ENCODE measurements at regions not wholly inside any gene's neighbourhood (a gene's known extent, or its start where the extent isn't known, plus 50 kb on each side); places are given as distances from the start of the nearest gene placed in this dataset.

DNA sequence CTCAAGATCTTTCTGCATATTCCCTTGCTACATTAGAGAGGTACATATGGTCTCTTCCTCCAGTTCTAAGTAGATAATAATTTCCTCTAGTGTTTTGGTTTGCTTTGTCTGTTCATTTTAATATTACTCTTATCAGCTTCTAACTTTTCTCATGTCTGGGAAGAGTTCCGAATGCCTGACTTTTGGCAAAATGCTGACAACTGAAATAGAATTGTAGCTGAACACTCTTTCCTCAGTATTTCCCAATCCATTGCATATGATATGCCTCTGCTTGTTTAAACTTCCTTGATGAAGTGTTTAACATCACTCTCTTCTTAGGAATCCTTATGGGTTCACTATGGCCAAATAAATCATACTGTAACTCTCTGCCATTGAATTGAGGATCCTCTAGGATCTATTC lies 1510.1 kb downstream of the MRPL39 start:
- DNase-seq (ENCODE audit: insufficient read length, low spot score) (no peak), FAIRE-seq (no peak)

DNA sequence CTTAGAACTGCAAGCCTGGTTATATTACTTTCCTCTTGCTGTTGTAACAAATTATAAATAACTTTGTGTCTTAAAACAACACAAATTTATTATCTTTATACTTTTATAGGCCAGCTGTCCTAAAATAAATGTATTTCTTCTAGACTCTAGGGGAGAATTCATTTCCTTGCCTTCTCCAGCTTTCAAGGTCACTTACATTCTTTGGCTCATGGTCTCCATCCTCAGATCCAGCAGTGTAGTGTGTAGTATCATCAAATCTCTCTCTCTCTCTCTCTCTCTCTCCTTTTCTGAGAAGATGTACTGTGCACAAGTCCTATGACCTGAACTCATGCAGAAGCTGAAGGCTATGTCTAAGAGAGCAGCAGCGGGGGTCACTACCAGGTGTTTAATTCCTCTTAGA lies 1510.6 kb downstream of the MRPL39 start:
- FAIRE-seq (no peak), DNase-seq (ENCODE audit: insufficient read length, low spot score) (no peak)

DNA sequence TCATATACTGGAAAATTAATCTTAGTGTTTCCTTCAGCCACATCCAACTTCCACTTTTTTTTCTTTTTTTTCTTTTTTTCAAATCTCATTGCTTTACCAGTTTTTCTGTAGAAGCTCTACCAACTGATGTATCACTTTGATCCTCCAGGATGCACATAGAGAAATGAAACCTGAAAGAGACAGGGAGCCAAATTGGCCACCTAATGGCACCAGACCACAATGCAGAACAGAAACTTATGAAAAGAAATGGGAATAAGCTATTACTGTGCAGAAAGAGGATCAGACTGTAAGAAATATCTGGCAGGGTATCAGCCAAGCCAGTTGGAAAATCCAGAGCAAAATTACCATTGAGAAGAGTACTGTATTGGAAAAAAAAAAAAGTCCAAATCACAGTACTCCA lies 1514.2 kb downstream of the MRPL39 start:
- DNase-seq (ENCODE audit: insufficient read length, low spot score) (no peak), FAIRE-seq (no peak)

DNA sequence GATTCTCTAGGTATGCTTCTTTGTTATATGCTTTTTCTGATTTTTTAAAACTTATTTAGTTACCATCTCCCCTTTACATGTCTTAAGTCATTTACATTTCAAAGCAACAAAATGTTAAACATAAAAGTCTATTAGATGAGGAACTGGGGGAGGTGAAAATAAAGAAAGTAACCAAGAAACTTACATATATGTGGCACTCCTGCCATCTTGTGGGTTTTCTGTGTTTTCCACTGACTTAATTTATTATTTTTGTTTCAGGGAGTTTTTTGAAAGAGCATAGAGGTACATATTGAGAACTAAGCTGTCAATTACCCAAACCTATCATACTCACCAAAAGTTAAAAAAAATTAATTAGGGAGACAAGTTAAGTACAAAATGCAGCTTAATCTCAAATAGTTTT lies 1531.1 kb downstream of the MRPL39 start:
- DNase-seq (ENCODE audit: insufficient read length, low spot score) = no peak
- no peak for FAIRE-seq

DNA sequence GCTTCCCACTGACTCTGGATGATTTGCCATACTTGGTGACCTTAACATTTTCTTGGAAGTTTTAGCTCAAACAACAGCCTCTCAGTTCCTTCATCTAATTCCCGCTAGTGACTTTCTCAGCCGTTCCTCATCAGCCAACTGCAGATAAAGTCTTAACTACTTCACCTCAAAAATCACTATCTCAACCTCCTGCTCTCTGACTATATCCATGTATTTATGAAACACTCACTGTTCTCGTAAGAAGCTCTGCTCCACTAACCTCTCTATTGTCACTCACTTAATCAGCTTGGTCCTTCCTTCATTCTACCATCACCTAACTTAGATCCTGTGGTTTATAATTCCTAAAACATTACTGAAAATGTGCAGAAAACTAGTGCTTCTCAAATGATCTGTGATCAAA lies 1551.6 kb downstream of the MRPL39 start:
- no peak for FAIRE-seq

DNA sequence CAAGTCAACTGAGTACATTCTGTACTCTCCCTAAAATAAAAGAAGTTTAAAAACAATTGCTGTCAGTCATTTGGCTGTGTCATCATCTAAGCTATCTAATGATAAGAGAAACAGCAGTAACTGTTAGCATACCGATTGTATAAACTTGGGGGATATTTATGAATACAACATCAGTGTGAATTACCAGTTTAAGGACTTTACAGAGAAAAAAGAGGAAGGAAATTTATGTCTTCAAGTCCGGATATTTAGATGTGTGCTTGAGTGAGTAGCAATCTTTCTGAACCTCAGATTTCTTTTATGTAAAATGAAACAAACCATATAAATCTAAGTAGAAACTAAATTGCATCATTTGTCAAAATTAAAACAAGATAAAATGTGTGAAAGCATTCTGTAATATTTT lies 1557.0 kb downstream of the MRPL39 start:
- DNase-seq (ENCODE audit: insufficient read length, low spot score) (no peak), FAIRE-seq (no peak)

More for the DNA sequence above, 1551.6 kb downstream of the MRPL39 start:
- no peak for DNase-seq (ENCODE audit: insufficient read length, low spot score)

DNA sequence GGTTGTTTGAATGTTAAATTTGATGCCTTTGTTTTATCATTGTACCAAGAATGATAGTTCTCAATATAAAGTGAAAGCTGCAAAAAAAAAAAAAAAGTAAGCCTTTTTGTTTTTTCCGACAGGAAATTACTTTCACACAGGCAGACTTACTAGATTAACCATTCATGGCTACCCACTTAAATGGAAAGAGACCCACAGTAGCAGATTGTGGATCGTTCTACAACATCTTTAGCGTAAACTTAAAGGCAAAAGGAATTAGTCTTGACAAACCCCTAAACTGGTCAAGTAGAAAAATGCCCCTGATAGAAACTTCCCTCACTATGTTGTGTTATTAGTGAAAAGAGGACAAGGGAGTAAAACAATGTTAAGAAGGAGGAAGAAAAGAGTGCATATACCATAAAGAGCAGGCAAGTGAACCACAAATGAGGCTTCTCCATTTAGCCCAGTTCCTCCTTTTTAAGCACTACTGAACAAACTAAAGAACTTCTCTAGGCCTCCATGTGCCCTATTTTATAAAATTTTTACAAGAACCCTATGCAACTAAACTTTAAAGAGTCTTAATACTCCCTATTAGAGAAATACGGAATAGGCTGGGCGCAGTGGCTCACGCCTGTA lies 1560.3 kb downstream of the MRPL39 start:
- FAIRE-seq (no peak), DNase-seq (ENCODE audit: insufficient read length, low spot score) (no peak)

DNA sequence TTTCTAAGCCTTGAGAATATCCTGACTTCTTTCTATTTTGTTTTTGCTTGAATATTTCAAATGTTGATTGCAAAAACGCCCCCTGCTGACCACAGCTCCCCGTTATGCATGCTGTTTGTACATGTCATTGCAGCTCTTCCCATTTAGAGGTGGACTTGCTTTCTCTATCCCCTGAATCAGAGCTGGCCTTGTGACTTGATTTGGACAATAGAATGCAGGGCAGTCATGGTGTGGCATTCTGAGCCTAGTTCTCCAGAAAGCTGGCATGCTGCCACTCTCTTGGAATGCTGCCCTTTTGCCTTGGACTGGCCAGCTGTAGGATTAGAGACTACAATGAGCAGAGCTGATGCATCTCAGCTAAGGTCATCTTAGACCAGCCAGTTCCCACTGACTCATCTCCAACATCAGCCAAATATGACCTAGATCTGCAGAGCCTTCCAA lies 1561.5 kb downstream of the MRPL39 start:
- peak; percentile 42 for FAIRE-seq

DNA sequence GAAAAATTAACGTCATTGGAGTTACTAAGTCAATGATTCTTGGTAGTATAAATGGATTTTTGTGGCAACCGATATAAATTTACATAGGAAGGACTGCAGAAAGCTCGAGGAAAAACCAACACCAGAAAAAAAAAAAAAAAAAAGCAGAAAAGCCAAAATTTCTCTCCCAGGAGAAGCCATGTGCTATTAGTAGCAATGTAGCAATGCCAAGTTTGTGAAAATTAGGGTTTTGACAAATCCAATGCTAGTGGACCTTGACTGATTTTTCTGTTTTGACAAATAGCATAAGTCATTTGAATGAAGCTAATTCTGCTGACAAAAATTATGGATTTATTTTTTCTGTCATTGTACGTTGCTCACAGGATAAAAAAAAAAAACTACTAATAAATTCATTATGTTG lies 1561.9 kb downstream of the MRPL39 start:
- FAIRE-seq (no peak), DNase-seq (ENCODE audit: insufficient read length, low spot score) (no peak)

More for the DNA sequence above, 1561.5 kb downstream of the MRPL39 start:
- DNase-seq (ENCODE audit: insufficient read length, low spot score) = no peak

DNA sequence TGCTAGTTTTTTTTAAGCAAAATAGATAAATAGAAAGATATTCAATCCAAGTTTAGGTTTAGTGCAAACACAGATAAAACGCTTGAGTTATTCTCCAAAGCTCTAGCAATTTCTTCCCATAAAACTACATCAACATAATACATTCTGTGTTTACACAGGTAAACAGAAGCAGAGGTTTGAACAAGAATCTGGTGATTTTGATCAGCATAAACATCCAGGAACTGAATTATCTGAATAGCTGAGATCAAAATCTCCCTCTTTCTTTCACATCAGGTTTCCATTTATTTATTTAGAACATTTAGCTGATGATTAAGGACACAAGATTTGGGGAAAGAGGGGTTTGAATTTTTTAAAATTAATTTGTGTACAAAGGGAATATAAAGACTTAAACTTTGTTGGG lies 1564.6 kb downstream of the MRPL39 start:
- no peak for DNase-seq (ENCODE audit: insufficient read length, low spot score)

DNA sequence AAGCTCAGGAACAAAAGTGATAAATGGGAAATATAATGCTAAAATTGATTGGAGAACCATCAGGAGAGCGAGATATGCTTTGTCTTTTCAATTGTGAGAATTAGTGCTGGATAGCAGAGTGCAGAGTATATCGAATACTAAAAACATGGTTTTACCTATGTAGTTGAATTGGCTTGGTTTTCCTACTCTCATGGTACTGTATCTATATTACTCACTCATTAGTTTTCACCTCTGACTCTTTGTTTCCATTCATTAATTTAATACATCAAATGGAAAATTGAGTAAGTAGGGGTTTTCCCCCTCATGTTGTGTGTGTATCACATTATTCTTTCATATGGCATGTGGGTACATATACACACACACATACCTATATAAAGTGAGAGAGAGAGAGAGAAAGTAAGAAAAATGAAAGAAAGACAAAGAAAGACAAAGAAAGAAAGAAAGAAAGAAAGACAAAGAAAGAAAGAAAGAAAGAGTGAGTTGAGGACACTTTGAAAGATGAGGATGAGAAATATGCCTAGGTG lies 1574.5 kb downstream of the MRPL39 start:
- FAIRE-seq (no peak), DNase-seq (ENCODE audit: insufficient read length, low spot score) (no peak)

More for the DNA sequence above, 1564.6 kb downstream of the MRPL39 start:
- FAIRE-seq = no peak

DNA sequence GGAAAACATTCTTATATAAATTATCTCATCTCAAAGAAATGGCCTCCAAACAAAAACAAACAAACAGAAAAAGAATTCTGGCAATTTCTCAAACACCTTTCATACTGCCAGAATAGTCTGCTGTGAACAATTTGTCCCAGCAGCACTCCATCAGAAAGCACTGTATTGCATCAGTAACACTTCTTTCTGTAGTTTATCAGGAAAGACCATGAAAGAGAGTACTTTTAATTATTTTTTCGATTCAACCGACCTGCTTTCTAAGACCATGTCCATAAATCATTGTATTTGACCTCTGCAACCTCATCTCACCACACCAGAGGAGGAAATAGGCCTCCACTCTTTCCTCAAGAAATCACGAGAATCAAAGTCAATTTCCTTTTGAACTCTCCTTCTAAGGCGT lies 1579.9 kb downstream of the MRPL39 start:
- no peak for FAIRE-seq
- no peak for DNase-seq (ENCODE audit: insufficient read length, low spot score)

DNA sequence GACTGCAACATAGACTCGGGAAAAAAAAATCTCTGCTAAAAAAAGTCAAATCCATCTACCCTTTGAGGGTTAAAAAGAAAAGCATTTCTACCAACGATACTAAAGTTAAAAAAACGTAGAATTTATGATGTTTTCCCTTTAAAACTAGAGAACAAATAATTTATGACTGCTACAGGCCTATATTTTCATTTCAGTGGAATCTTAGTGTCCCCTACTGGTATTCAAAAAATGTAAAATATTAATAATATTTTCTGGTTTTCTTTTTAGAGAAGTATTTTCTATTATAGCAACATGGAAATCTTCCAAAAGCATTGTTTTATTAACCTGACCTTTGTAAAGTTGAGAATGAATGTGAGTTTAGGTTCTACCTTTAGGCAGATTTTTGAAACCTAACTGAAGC lies 1582.2 kb downstream of the MRPL39 start:
- no peak for FAIRE-seq
- DNase-seq (ENCODE audit: insufficient read length, low spot score) = no peak

DNA sequence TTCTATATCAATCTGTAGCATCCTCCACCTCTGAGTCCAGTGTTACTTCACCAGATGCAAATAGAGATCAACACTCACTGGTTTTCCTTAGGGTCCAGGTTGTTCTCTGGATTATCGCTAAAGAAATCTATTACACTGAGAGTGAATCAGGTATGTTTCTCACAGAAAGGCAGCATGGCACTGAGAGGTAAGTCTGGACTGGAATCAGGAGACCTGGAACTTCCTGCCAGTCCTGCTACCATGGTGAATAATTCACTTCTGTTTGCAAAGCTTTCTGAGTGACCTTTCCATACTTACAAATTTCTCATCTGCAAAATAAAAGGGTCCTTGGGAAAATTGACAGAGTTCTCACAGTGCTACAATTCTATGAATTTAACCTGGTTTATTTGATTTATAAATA lies 1583.3 kb downstream of the MRPL39 start:
- no peak for DNase-seq (ENCODE audit: insufficient read length, low spot score)
- no peak for FAIRE-seq

DNA sequence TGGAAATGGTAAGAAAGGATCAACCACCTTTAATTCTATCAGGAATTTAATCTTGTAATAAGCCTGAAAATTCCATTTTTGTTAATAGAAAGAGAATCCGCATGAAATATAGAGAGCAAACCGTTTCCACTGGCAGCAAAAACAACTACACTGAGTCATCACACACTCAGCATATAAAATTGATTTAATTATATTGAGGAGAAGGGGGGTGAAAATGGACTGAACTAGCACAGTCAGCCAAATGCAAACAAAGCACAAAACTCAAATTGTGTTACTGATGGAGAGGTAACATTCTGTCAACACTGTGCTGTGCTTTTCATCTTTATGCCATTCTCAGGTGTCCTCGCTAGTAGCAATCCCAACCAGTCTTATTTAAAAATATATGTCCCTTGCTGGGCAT lies 1583.9 kb downstream of the MRPL39 start:
- DNase-seq (ENCODE audit: insufficient read length, low spot score) (no peak), FAIRE-seq (no peak)

DNA sequence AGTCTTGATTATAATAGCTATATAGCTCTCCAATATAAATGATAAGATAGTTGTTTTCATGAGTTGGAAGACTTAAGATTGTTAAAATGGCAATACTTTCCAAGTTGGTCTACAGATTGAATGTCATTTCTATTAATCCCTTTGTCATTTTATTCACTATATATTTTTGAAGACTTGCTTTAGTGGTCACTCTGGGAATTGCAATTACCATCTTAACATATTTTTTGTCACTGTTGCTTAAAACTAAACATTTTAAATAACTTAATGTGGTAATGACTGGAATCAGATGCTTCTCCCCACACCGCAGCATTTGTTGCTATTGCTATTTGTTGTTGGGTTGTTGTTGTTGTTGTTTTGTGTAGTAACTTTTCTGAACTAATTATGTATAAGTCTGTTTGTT lies 1592.9 kb downstream of the MRPL39 start:
- DNase-seq (ENCODE audit: insufficient read length, low spot score) (no peak), FAIRE-seq (no peak)

DNA sequence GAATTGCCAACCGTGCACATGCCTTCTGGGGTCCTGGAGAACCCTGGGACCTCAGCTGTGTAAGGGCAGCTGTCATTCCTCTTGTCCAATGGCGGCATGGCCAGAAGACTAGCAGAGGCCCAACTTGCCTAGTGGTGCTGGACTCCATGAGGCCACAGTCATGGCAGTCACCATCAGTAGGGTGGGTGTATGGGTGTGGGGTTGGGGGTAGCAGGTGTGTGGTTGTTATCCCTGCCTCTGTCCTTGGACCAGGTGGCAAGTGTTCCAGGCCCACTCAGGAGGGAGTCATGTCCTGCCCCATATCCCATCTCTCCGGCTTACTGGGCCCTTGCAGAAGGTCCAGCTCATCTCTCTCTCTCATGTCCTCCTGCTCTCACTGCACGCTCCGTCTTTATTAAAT lies 1596.2 kb downstream of the MRPL39 start:
- no peak for DNase-seq (ENCODE audit: insufficient read length, low spot score)
- no peak for FAIRE-seq

DNA sequence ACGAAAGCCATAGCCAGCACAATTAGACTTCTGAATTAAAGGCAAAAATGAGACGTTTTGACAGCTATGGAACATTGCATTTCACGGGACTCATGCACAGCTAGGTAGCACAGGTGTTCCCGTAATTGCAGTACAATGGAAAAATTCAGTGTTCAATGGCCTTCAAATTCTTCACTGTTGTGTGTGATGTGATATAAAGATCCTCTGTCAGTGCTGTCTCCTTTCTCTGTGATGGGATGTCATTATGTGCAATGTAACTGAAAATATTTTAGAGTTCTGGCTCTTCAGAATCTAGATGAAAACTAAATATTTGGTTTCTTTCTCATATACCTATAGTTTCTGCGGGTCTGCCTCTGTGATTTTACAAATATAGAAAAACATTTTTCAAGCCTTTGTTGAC lies 1599.7 kb downstream of the MRPL39 start:
- no peak for FAIRE-seq
- no peak for DNase-seq (ENCODE audit: insufficient read length, low spot score)

DNA sequence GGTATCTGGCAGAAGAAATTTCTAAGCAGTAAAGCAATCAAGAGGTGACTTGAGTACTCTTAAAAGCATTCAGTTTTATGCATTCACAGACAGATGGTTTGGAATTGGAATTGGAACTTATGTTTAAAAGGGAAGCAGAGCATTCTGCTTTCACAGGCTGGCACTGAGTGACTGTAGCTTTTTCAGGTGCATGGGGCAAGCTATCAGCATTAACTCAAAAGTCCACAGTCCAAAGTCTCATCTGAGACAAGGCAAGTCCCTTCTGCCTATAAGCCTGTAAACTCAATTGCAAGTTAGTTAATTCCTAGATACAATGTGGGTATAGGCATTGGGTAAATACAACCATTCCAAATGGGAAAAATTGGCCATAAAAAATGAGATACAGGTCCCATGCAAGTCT lies 1620.3 kb downstream of the MRPL39 start:
- FAIRE-seq (no peak), DNase-seq (ENCODE audit: insufficient read length, low spot score) (no peak)

DNA sequence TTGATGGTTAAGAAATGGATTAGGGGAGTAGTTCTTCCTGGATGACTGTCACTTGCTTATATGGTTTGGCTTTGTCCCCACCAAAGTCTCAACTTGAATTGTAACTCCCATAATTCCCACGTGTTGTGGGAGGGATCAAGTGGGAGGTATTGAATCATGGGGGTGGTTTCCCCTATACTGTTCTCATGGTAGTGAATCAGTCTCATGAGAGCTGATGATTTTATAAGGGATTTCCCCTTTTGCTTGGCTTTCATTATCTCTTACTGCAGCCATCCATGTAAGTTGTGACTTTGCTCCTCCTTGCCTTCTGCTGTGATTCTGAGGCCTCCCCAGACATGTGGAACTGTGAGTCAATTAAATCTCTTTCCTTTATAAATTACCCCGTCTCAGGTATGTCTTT lies 1621.1 kb downstream of the MRPL39 start:
- FAIRE-seq = no peak
- DNase-seq (ENCODE audit: insufficient read length, low spot score) = no peak

DNA sequence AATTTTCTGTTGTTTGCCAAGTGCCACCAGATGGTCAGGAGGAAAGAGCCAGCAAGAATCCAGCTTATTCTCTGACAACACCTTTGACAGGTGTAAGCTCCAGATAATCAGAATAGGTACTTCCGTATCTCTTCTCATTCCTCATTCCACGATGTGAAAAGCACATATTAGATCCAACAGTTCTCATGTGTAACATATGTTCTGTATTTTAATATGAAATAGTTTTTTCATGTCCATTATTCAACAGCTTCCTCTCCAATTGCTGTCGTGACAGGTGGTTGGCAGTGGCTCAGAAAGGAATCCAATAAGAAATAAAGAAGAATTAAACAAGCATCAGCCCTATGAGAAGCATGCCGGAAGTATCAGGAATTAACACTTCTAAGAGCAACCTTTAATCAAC lies 1624.7 kb downstream of the MRPL39 start:
- FAIRE-seq = no peak
- no peak for DNase-seq (ENCODE audit: insufficient read length, low spot score)

DNA sequence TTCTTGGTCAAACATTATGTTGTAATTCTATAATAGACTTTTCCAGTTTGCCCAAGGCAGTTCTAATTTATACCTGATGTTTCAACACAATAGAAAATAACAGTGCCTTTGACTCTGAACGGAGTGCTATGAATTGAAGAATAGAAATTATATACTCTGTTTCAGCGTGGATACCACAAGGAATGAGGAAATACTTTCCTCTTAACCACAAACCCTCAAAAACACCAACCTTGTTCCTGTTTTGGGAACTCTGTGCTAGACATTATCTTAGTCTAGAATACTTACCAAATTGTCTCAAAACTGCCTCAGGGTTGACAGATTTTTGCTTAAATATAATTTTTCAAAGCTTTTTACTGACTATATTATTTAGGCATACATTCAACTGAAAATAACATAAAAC lies 1629.3 kb downstream of the MRPL39 start:
- DNase-seq (ENCODE audit: insufficient read length, low spot score) (no peak), FAIRE-seq (no peak)

Measured in GM19239 (cell line).